Mesenchymal stem cell (in vitro differentiated cells and primary cell): ENCODE measurements at regions not wholly inside any gene's neighbourhood (a gene's known extent, or its start where the extent isn't known, plus 50 kb on each side); places are given as distances from the start of the nearest gene placed in this dataset.

Source experiments
- DNase-seq: peaks from one replicate; pipeline ENCODE4 v3.0.0-alpha.2; 2013
- H2AFZ ChIP-seq: one replicate; pipeline ENCODE4 v1.6.1; 2013; ENCODE audit warnings: low read depth, mild to moderate bottlenecking, control low read depth, inconsistent platforms, low read length, moderate library complexity
- H2AK5ac ChIP-seq: 2 replicates; pipeline ENCODE4 v1.6.1; 2013; ENCODE audit warnings: low read length, moderate library complexity, mild to moderate bottlenecking, inconsistent platforms; ENCODE audit not compliant: severe bottlenecking
- H2BK120ac ChIP-seq: one replicate; pipeline ENCODE4 v1.6.1; 2013; ENCODE audit warnings: low read depth, mild to moderate bottlenecking, inconsistent platforms, low read length, moderate library complexity
- H2BK12ac ChIP-seq, 2 experiments: one replicate each; pipeline ENCODE4 v1.6.1; 2013; ENCODE audit warnings: inconsistent platforms in 2 of 2, low read length in 2 of 2, mild to moderate bottlenecking in 2 of 2, moderate library complexity in 2 of 2, control low read depth in 1 of 2
- H2BK15ac ChIP-seq: one replicate; pipeline ENCODE4 v1.6.1; 2013; ENCODE audit warnings: mild to moderate bottlenecking, low read depth, inconsistent platforms; ENCODE audit not compliant: poor library complexity, severe bottlenecking
- H2BK5ac ChIP-seq: 2 replicates; pipeline ENCODE4 v1.6.1; 2013; ENCODE audit warnings: low read depth, mild to moderate bottlenecking, low read length, control low read depth, inconsistent platforms; ENCODE audit not compliant: poor library complexity, severe bottlenecking
- H3K14ac ChIP-seq, 2 experiments: one replicate each; pipeline ENCODE4 v1.6.1; 2013; ENCODE audit warnings: inconsistent platforms in 2 of 2, low read length in 2 of 2, control low read depth in 1 of 2, mild to moderate bottlenecking in 1 of 2, moderate library complexity in 1 of 2
- H3K18ac ChIP-seq, 2 experiments: one replicate each; pipeline ENCODE4 v1.6.1; 2013; ENCODE audit warnings: inconsistent platforms in 2 of 2, low read length in 2 of 2, control low read depth in 1 of 2, low read depth in 1 of 2, mild to moderate bottlenecking in 1 of 2
- H3K23ac ChIP-seq, 2 experiments: one replicate each; pipeline ENCODE4 v1.6.1; 2013; ENCODE audit warnings: inconsistent platforms in 2 of 2, low read length in 2 of 2, mild to moderate bottlenecking in 2 of 2, moderate library complexity in 2 of 2, control low read depth in 1 of 2
- H3K27ac ChIP-seq: 2 replicates; pipeline ENCODE4 v1.5.1; 2013; ENCODE audit warnings: mild to moderate bottlenecking, moderate library complexity, low read length, control low read depth, inconsistent platforms; ENCODE audit not compliant: poor library complexity, severe bottlenecking
- H3K27me3 ChIP-seq, 2 experiments: 2 replicates each; pipeline versions ENCODE4 v1.6.1 to v1.7.0; 2013; ENCODE audit warnings: low read length in 2 of 2, mild to moderate bottlenecking in 2 of 2, moderate library complexity in 2 of 2, control low read depth in 1 of 2, inconsistent platforms in 1 of 2; ENCODE audit not compliant: control insufficient read depth in 1 of 2, insufficient read depth in 1 of 2
- H3K36me3 ChIP-seq, 2 experiments: 2 replicates each; pipeline versions ENCODE4 v1.6.1 to v1.7.0; 2013; ENCODE audit warnings: low read length in 2 of 2, control low read depth in 1 of 2, inconsistent platforms in 1 of 2, low read depth in 1 of 2, mild to moderate bottlenecking in 1 of 2; ENCODE audit not compliant: insufficient read depth in 2 of 2, control insufficient read depth in 1 of 2
- H3K4ac ChIP-seq, 2 experiments: one replicate each; pipeline ENCODE4 v1.6.1; 2013; ENCODE audit warnings: inconsistent platforms in 2 of 2, low read length in 2 of 2, mild to moderate bottlenecking in 2 of 2, moderate library complexity in 2 of 2, control low read depth in 1 of 2, low read depth in 1 of 2
- H3K4me1 ChIP-seq: 2 replicates; pipeline ENCODE4 v1.6.1; 2013; ENCODE audit warnings: low read depth, low read length, control low read depth; ENCODE audit not compliant: control insufficient read depth, insufficient read depth
- H3K4me2 ChIP-seq: 2 replicates; pipeline ENCODE4 v1.6.1; 2013; ENCODE audit warnings: low read length, mild to moderate bottlenecking, inconsistent platforms; ENCODE audit not compliant: poor library complexity, severe bottlenecking
- H3K4me3 ChIP-seq, 2 experiments: 2 replicates each; pipeline versions ENCODE4 v1.5.1 to v1.7.0; 2013; ENCODE audit warnings: low read length in 2 of 2, mild to moderate bottlenecking in 2 of 2, control low read depth in 1 of 2, low read depth in 1 of 2; ENCODE audit not compliant: insufficient read depth in 1 of 2
- H3K79me1 ChIP-seq: replicated peaks from 2 replicates; pipeline ENCODE4 v1.6.1; 2013; ENCODE audit warnings: mild to moderate bottlenecking, control low read depth, low read length, inconsistent platforms; ENCODE audit not compliant: poor library complexity, severe bottlenecking
- H3K9ac ChIP-seq: 2 replicates; pipeline ENCODE4 v1.7.0; 2013; ENCODE audit warnings: mild to moderate bottlenecking, low read length, moderate library complexity
- H3K9me3 ChIP-seq: 2 replicates; pipeline ENCODE4 v1.7.0; 2013; ENCODE audit warnings: mild to moderate bottlenecking, low read length; ENCODE audit not compliant: control insufficient read depth
- H4K8ac ChIP-seq: one replicate; pipeline ENCODE4 v1.6.1; 2013; ENCODE audit warnings: inconsistent platforms, mild to moderate bottlenecking, low read length, moderate library complexity
- H4K91ac ChIP-seq: one replicate; pipeline ENCODE4 v1.6.1; 2013; ENCODE audit warnings: mild to moderate bottlenecking, low read length, inconsistent platforms
- WGBS: methylation state at CpG from one replicate; pipeline ENCODE4 v1.1.7; 2013; ENCODE audit warnings: mixed read lengths; 5-methylcytosine and 5-hydroxymethylcytosine counted together

GRCh38 chr1:232893481-232894313 lies 56.7 kb upstream of the NTPCR start:
- Histone ChIP-seq H3K79me1 (no peaks in the 10 kb centered on the region), H3K9ac (no peak overlapping the region), H3K14ac (no peak overlapping the region)

DNA sequence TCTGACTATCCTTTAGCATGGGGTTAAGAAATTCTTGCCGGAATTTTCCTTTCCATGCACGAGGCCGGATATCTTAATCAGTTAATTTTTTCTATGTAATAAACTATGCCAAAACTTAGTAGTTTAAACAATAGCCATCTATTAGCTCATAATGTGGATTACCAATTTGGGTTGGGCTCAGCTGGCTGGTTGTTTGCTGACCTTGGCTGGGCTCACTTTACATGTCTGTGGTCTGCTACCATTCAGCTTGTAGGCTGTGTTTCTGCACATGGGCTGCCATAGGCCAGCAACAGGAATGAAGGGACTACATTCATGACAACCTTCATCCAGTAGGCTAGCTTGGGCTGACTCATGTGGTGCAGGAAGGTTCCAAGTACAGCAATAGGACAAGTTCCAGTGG lies 56.0 kb upstream of the NTPCR start:
- WGBS = no CpG with 5 or more reads among the region's 3 CpGs
- Histone ChIP-seq H3K9me3 (peaks cover 8% of the 10 kb centered on the region), H3K27me3 (peaks cover 0 to 3% of the 10 kb centered on the region in 2 experiments), H2BK5ac (no peak overlapping the region), H3K23ac (no peak overlapping the region), H3K14ac (no peak overlapping the region), H2AK5ac (peak overlapping the region; percentile 75), H3K4me2 (no peak overlapping the region), H2BK12ac (no peak overlapping the region), H2AFZ (no peak overlapping the region), H4K91ac (peak overlapping the region; percentile 62), H3K36me3 (no peaks in the 10 kb centered on the region), H3K4ac (no peak overlapping the region), H3K9ac (no peak overlapping the region), H2BK15ac (no peak overlapping the region), H4K8ac (no peak overlapping the region), H2BK120ac (no peak overlapping the region), H3K4me1 (peaks cover 2% of the 10 kb centered on the region), H3K27ac (peak overlapping the region; percentile 21), H3K18ac (peak overlapping the region in 1 of 2 experiments; percentile 37), H3K4me3 (no peak overlapping the region), H3K79me1 (no peaks in the 10 kb centered on the region)
- DNase-seq = no peak

More at GRCh38 chr1:232893481-232894313, 56.7 kb upstream of the NTPCR start:
- no peak overlapping the region for H2AK5ac ChIP-seq
- H3K9me3 ChIP-seq = peaks cover 8% of the 10 kb centered on the region
- peaks cover 2% of the 10 kb centered on the region for H3K4me1 ChIP-seq
- H3K36me3 ChIP-seq = no peaks in the 10 kb centered on the region
- no peak overlapping the region for H2BK120ac ChIP-seq
- peaks cover 0 to 3% of the 10 kb centered on the region in 2 experiments for H3K27me3 ChIP-seq
- WGBS = 90% methylated on average over 1 of the region's 4 CpGs
- H3K23ac ChIP-seq = no peak overlapping the region
- H2BK15ac ChIP-seq = no peak overlapping the region
- H4K8ac ChIP-seq = no peak overlapping the region
- DNase-seq = no peak
- no peak overlapping the region for H2AFZ ChIP-seq
- no peak overlapping the region for H2BK12ac ChIP-seq
- H3K27ac ChIP-seq = peak overlapping the region; percentile 21
- H3K4me2 ChIP-seq = no peak overlapping the region
- no peak overlapping the region for H4K91ac ChIP-seq
- no peak overlapping the region for H3K4ac ChIP-seq
- no peak overlapping the region for H3K4me3 ChIP-seq
- H2BK5ac ChIP-seq = no peak overlapping the region
- H3K18ac ChIP-seq = no peak overlapping the region

- Histone ChIP-seq H3K79me1 (no peaks in the 10 kb centered on the region), H3K36me3 (no peaks in the 10 kb centered on the region), H3K18ac (peak overlapping the region in 1 of 2 experiments; percentile 28), H3K9me3 (peaks cover 8% of the 10 kb centered on the region), H3K27me3 (peaks cover 0 to 3% of the 10 kb centered on the region in 2 experiments), H3K27ac (no peak overlapping the region), H3K4me1 (peaks cover 4% of the 10 kb centered on the region), H3K4ac (no peak overlapping the region), H4K91ac (no peak overlapping the region), H2BK12ac (no peak overlapping the region), H2AK5ac (no peak overlapping the region), H2AFZ (no peak overlapping the region), H2BK120ac (no peak overlapping the region), H3K4me2 (no peak overlapping the region), H3K4me3 (peak overlapping the region in 1 of 2 experiments; percentile 22), H4K8ac (no peak overlapping the region), H3K23ac (no peak overlapping the region), H2BK15ac (no peak overlapping the region), H3K14ac (no peak overlapping the region), H2BK5ac (no peak overlapping the region), H3K9ac (no peak overlapping the region)
- DNase-seq = no peak
- WGBS = 96% methylated on average over 7 of the region's 7 CpGs
Measured at GRCh38 chr1:232897949-232898465, 52.4 kb upstream of the NTPCR start.

- H3K4ac ChIP-seq = no peak overlapping the region
- H3K27ac ChIP-seq = no peak overlapping the region
- H2BK12ac ChIP-seq = no peak overlapping the region
- no peak overlapping the region for H2BK5ac ChIP-seq
- no peak overlapping the region for H3K23ac ChIP-seq
- no peak overlapping the region for H3K18ac ChIP-seq
- no peak overlapping the region for H3K9ac ChIP-seq
- no peak overlapping the region for H4K8ac ChIP-seq
- no peak overlapping the region for H2AK5ac ChIP-seq
- DNase-seq = no peak
- no peak overlapping the region for H3K4me2 ChIP-seq
- H2AFZ ChIP-seq = no peak overlapping the region
- H3K4me1 ChIP-seq = peaks cover 6% of the 10 kb centered on the region
- no peak overlapping the region for H4K91ac ChIP-seq
- H2BK15ac ChIP-seq = no peak overlapping the region
- H3K4me3 ChIP-seq = no peak overlapping the region
- H3K27me3 ChIP-seq = peaks cover 0 to 3% of the 10 kb centered on the region in 2 experiments
- 100% methylated on average over 3 of the region's 5 CpGs for WGBS
- no peaks in the 10 kb centered on the region for H3K79me1 ChIP-seq
- no peak overlapping the region for H3K14ac ChIP-seq
- H2BK120ac ChIP-seq = no peak overlapping the region
- H3K36me3 ChIP-seq = no peaks in the 10 kb centered on the region
- H3K9me3 ChIP-seq = peaks cover 6% of the 10 kb centered on the region
Measured at GRCh38 chr1:232899268-232899667, 51.1 kb upstream of the NTPCR start.
